Gastroesophageal sphincter (tissue), 4 donors: ENCODE measurements at regions not wholly inside any gene's neighbourhood (a gene's known extent, or its start where the extent isn't known, plus 50 kb on each side); places are given as distances from the start of the nearest gene placed in this dataset.

ENCODE experiments used
- ATAC-seq: fragments of 150-250 bp; one replicate; pipeline ENCODE4 v1.9.1; 2016; ENCODE audit warnings: mild to moderate bottlenecking, moderate library complexity
- H3K27ac ChIP-seq, 4 donors: fragments of 200-600 bp; sonication (generic) in 3 of 4; 1 replicate in 3 of 4; 2 replicates in 1 of 4; pipeline ENCODE4 v1.5.1; 2016 to 2019
- H3K27me3 ChIP-seq: fragments of 200-600 bp; sonication (generic); one replicate; pipeline ENCODE4 v1.5.1; 2019
- H3K36me3 ChIP-seq, 2 donors: fragments of 200-600 bp; sonication (generic); one replicate each; pipeline ENCODE4 v1.5.1; 2019; ENCODE audit warnings: control low read depth in 1 of 2
- H3K4me1 ChIP-seq, 3 donors: fragments of 200-600 bp; sonication (generic); 1 replicate in 2 of 3; 2 replicates in 1 of 3; pipeline ENCODE4 v1.5.1; 2016 to 2019; ENCODE audit warnings: control low read depth in 2 of 3
- H3K4me3 ChIP-seq, 2 donors: fragments of 200-600 bp; sonication (generic); one replicate each; pipeline ENCODE4 v1.5.1; 2019; ENCODE audit warnings: mild to moderate bottlenecking in 1 of 2, moderate library complexity in 1 of 2
- H3K9me3 ChIP-seq, 3 donors: fragments of 200-600 bp; sonication (generic); one replicate each; pipeline ENCODE4 v1.5.1; 2017 to 2019; ENCODE audit warnings: control low read depth in 2 of 3
- EP300 ChIP-seq: sonication (generic); formaldehyde crosslinking; IDR thresholded peaks from one replicate; pipeline ENCODE4 v1.6.1; 2017; ENCODE audit warnings: antibody characterized with exemption, mild to moderate bottlenecking
- POLR2A ChIP-seq, 2 donors: fragments of 450-650 bp; IDR thresholded peaks; one replicate each; pipeline ENCODE4 v1.6.1; 2017; ENCODE audit warnings: antibody characterized with exemption in 2 of 2, mild to moderate bottlenecking in 2 of 2, moderate library complexity in 1 of 2
- POLR2AphosphoS5 ChIP-seq: sonication (generic); formaldehyde crosslinking; IDR thresholded peaks from one replicate; pipeline ENCODE4 v1.6.1; 2017; ENCODE audit warnings: antibody characterized with exemption
- WGBS, 2 donors: methylation state at CpG; one replicate each; pipeline ENCODE4 v1.1.5; 2018; ENCODE audit warnings: low coverage in 1 of 2; 5-methylcytosine and 5-hydroxymethylcytosine counted together
- TF ChIP-seq, protein P1 (sequence below), 4 experiments: fragments of 200-600 bp in 2 of 4; fragments of 450-650 bp in 2 of 4; sonication (generic) in 1 of 4; IDR thresholded peaks; one replicate each; pipeline ENCODE4 v1.5.1; 2017 to 2019; ENCODE audit warnings: antibody characterized with exemption in 4 of 4, mild to moderate bottlenecking in 2 of 4, moderate library complexity in 2 of 4

DNA sequence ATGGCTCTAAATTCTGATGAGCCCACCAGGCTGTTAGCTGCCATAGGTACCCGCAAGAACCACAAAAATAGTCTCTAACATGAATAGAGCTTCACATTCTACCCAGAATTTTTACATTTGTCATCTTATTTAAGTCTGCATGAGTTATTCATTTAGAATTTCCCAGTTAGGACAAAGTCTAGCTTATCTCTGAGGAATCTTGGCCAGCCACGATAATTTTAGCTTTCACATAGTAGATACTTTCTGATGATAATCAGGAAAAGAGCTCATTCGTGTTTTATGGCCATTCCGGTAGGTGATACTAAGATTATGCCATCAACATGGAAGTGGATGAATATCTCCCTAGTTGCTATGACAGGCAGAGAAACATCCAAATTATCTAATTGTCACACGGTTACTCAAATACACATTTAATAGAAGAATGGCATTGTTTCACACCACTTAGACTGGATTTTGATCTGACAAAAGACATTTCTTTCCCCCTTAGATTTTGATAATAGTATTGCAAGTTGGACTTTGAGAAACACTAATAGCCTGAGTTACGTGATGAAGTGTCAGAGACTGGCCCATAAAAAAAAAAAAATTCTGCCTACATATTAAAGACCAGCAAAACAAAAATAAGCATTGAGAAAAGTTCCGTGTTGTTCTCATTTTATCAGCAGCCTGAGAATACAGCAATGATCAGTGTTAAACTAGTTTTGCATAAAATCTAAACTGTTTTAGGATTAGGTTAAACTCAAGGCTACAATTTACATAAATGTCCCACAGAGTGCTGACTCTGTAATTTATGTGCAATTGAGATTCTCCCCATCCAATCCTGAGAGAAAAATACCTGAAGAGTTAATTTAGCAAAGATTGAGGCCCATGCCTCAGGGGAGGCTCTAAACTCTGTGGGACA, 397.5 kb upstream of the ARID1B start:
- Histone ChIP-seq H3K36me3 (no peaks in the 10 kb centered on the region), H3K27me3 (no peaks in the 10 kb centered on the region), H3K9me3 (no peaks in the 10 kb centered on the region), H3K27ac (no peak overlapping the region), H3K4me1 (peaks cover 0 to 7% (median 0%) of the 10 kb centered on the region in 3 donors), H3K4me3 (no peak overlapping the region)
- TF ChIP-seq, protein P1, sequence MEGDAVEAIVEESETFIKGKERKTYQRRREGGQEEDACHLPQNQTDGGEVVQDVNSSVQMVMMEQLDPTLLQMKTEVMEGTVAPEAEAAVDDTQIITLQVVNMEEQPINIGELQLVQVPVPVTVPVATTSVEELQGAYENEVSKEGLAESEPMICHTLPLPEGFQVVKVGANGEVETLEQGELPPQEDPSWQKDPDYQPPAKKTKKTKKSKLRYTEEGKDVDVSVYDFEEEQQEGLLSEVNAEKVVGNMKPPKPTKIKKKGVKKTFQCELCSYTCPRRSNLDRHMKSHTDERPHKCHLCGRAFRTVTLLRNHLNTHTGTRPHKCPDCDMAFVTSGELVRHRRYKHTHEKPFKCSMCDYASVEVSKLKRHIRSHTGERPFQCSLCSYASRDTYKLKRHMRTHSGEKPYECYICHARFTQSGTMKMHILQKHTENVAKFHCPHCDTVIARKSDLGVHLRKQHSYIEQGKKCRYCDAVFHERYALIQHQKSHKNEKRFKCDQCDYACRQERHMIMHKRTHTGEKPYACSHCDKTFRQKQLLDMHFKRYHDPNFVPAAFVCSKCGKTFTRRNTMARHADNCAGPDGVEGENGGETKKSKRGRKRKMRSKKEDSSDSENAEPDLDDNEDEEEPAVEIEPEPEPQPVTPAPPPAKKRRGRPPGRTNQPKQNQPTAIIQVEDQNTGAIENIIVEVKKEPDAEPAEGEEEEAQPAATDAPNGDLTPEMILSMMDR (IDR thresholded peaks at IDR 0.05), result no peak
- no peak for TF ChIP-seq POLR2A (IDR thresholded peaks at IDR 0.05)
- ATAC-seq, result no peak
- 58 to 77% methylated on average over 7 of the region's 7 CpGs for WGBS, 2 donors

DNA sequence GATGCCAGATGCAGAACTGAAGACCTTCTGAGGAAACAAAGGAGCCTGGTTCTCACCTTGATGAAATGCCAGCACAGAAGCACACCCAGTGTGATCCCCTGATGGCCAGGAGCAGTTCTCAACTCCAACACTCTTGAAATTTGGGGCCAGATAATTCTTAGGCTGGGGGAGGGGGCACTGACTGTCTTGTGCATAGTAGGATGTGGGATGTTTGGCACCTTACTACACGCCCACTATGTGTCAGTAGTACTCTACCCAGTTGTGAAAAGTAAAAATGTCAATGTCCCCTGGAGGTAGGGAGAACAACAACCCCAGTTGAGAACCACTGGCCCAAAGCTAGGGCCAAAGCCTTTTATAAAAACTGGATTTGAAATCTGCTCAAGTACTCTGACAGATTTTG, 398.3 kb upstream of the ARID1B start:
- H3K27me3 ChIP-seq, result no peaks in the 10 kb centered on the region

GRCh38 chr6:156376091-156376490, 401.1 kb upstream of the ARID1B start:
- TF ChIP-seq EP300 (no peak), POLR2A (IDR thresholded peaks at IDR 0.05) (no peak), POLR2AphosphoS5 (no peak)
- TF ChIP-seq, protein P1 (IDR thresholded peaks at IDR 0.05), result no peak
- H3K4me1 ChIP-seq, result peaks cover 0 to 7% (median 0%) of the 10 kb centered on the region in 3 donors
- no peak overlapping the region for H3K4me3 ChIP-seq
- H3K9me3 ChIP-seq, result no peaks in the 10 kb centered on the region
- H3K36me3 ChIP-seq, result no peaks in the 10 kb centered on the region
- peak; percentile 31 for ATAC-seq
- no peak overlapping the region for H3K27ac ChIP-seq
- H3K27me3 ChIP-seq, result no peaks in the 10 kb centered on the region

More for the DNA sequence above, 398.3 kb upstream of the ARID1B start:
- no peak overlapping the region for H3K27ac ChIP-seq
- H3K4me1 ChIP-seq, result peaks cover 0 to 7% (median 0%) of the 10 kb centered on the region in 3 donors
- WGBS, 2 donors, result no CpG with 5 or more reads among the region's 1 CpG
- H3K4me3 ChIP-seq, result no peak overlapping the region
- H3K36me3 ChIP-seq, result no peaks in the 10 kb centered on the region
- no peak for ATAC-seq
- H3K9me3 ChIP-seq, result no peaks in the 10 kb centered on the region
- no peak for TF ChIP-seq POLR2AphosphoS5
- TF ChIP-seq, protein P1 (IDR thresholded peaks at IDR 0.05), result no peak
- no peak for TF ChIP-seq EP300
- TF ChIP-seq POLR2A (IDR thresholded peaks at IDR 0.05), result no peak

DNA sequence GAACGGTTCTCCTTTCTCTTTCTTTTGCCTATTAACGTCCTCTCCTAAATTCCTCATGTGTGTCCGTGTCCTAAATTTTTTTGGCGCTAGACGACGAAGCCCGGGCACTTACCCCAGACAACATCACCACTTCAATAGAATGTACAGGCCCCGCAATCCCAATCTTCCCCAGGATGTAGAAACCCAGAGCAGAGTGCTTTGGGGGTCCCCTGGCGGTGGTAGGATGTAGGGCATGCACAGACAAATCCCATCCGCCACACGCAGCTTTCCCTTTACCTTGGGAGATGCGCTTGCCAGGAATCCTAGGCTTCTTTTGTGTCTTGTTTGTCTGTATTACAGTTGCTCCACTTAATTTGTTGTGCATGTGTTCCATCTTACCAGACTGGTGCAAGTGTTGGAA, 417.3 kb upstream of the ARID1B start:
- 87 to 98% methylated on average over 7 to 12 of the region's 12 CpGs for WGBS, 2 donors

More for the DNA sequence above, 417.3 kb upstream of the ARID1B start:
- Histone ChIP-seq H3K27ac (no peak overlapping the region), H3K4me3 (no peak overlapping the region), H3K4me1 (no peaks in the 10 kb centered on the region), H3K9me3 (peaks cover 0 to 4% (median 0%) of the 10 kb centered on the region in 3 donors), H3K27me3 (no peaks in the 10 kb centered on the region), H3K36me3 (no peaks in the 10 kb centered on the region)
- TF ChIP-seq, protein P1 (IDR thresholded peaks at IDR 0.05), result no peak
- TF ChIP-seq POLR2A (IDR thresholded peaks at IDR 0.05) (no peak), POLR2AphosphoS5 (no peak), EP300 (no peak)
- no peak for ATAC-seq
